ENCODE measurements at regions not wholly inside any gene's neighbourhood (a gene's known extent, or its start where the extent isn't known, plus 50 kb on each side); places are given as distances from the start of the nearest gene placed in this dataset.

- no peaks in the 10 kb centered on the region for H3K9me2 ChIP-seq (replicated peaks; ENCODE audit: insufficient read depth, low read length)
- no peak overlapping the region for H3K9ac ChIP-seq (ENCODE audit: low read length)
- H3K27me3 ChIP-seq (replicated peaks; ENCODE audit: insufficient read depth, low read length), result peaks cover 17% of the 10 kb centered on the region
- no peak overlapping the region for H3K4me3 ChIP-seq (ENCODE audit: low read length)
- no peaks in the 10 kb centered on the region for H3K9me3 ChIP-seq (replicated peaks; ENCODE audit: insufficient read depth, low read length)
- H3K79me2 ChIP-seq (ENCODE audit: low read length), result no peaks in the 10 kb centered on the region
- H3K4me2 ChIP-seq (ENCODE audit: low read depth, low read length), result no peak overlapping the region
- DNase-seq, result no peak
- H3F3A ChIP-seq (ENCODE audit: insufficient read depth, low read length), result no peaks in the 10 kb centered on the region
- H4K20me1 ChIP-seq (ENCODE audit: insufficient read depth, low read length), result no peaks in the 10 kb centered on the region
- H3K36me3 ChIP-seq (replicated peaks; ENCODE audit: insufficient read depth, low read length), result no peaks in the 10 kb centered on the region
- no peak overlapping the region for H3K27ac ChIP-seq (ENCODE audit: low read length)
- no peak overlapping the region for H2AFZ ChIP-seq (ENCODE audit: low read length)
- TF ChIP-seq EZH2phosphoT487 (IDR thresholded peaks at IDR 0.05; ENCODE audit: low read length) (no peak), CTCF (IDR thresholded peaks at IDR 0.05; ENCODE audit: low read length) (no peak), EZH2 (optimal IDR thresholded peaks at IDR 0.05; ENCODE audit: low read depth, low read length) (no peak)
- no peaks in the 10 kb centered on the region for H3K4me1 ChIP-seq (ENCODE audit: low read length)
Observed at GRCh38 chr2:198309081-198309480, 504.7 kb downstream of the PLCL1 start.

GRCh38 chr2:198308368-198308767 lies 504.0 kb downstream of the PLCL1 start:
- no peak for TF ChIP-seq EZH2phosphoT487 (IDR thresholded peaks at IDR 0.05; ENCODE audit: low read length)
- TF ChIP-seq CTCF (IDR thresholded peaks at IDR 0.05; ENCODE audit: low read length), result no peak
- TF ChIP-seq EZH2 (optimal IDR thresholded peaks at IDR 0.05; ENCODE audit: low read depth, low read length), result no peak
- H3K36me3 ChIP-seq (replicated peaks; ENCODE audit: insufficient read depth, low read length), result no peaks in the 10 kb centered on the region
- H2AFZ ChIP-seq (ENCODE audit: low read length), result no peak overlapping the region
- no peak overlapping the region for H3K27ac ChIP-seq (ENCODE audit: low read length)
- H3K79me2 ChIP-seq (ENCODE audit: low read length), result no peaks in the 10 kb centered on the region
- DNase-seq, result no peak
- no peak overlapping the region for H3K4me2 ChIP-seq (ENCODE audit: low read depth, low read length)
- H3K27me3 ChIP-seq (replicated peaks; ENCODE audit: insufficient read depth, low read length), result peaks cover 10% of the 10 kb centered on the region
- no peaks in the 10 kb centered on the region for H3K9me2 ChIP-seq (replicated peaks; ENCODE audit: insufficient read depth, low read length)
- H4K20me1 ChIP-seq (ENCODE audit: insufficient read depth, low read length), result no peaks in the 10 kb centered on the region
- H3K9me3 ChIP-seq (replicated peaks; ENCODE audit: insufficient read depth, low read length), result no peaks in the 10 kb centered on the region
- no peak overlapping the region for H3K9ac ChIP-seq (ENCODE audit: low read length)
- H3K4me3 ChIP-seq (ENCODE audit: low read length), result no peak overlapping the region
- H3F3A ChIP-seq (ENCODE audit: insufficient read depth, low read length), result no peaks in the 10 kb centered on the region
- no peaks in the 10 kb centered on the region for H3K4me1 ChIP-seq (ENCODE audit: low read length)

GRCh38 chr2:198307093-198307492 lies 502.7 kb downstream of the PLCL1 start:
- Histone ChIP-seq H3K4me2 (ENCODE audit: low read depth, low read length) (no peak overlapping the region), H3K4me3 (ENCODE audit: low read length) (no peak overlapping the region), H3K79me2 (ENCODE audit: low read length) (no peaks in the 10 kb centered on the region), H3F3A (ENCODE audit: insufficient read depth, low read length) (no peaks in the 10 kb centered on the region), H3K9me2 (replicated peaks; ENCODE audit: insufficient read depth, low read length) (no peaks in the 10 kb centered on the region), H3K4me1 (ENCODE audit: low read length) (no peaks in the 10 kb centered on the region), H3K27me3 (replicated peaks; ENCODE audit: insufficient read depth, low read length) (no peaks in the 10 kb centered on the region), H2AFZ (ENCODE audit: low read length) (no peak overlapping the region), H3K36me3 (replicated peaks; ENCODE audit: insufficient read depth, low read length) (no peaks in the 10 kb centered on the region), H4K20me1 (ENCODE audit: insufficient read depth, low read length) (no peaks in the 10 kb centered on the region), H3K9ac (ENCODE audit: low read length) (no peak overlapping the region), H3K27ac (ENCODE audit: low read length) (no peak overlapping the region), H3K9me3 (replicated peaks; ENCODE audit: insufficient read depth, low read length) (no peaks in the 10 kb centered on the region)
- no peak for DNase-seq
- TF ChIP-seq EZH2phosphoT487 (IDR thresholded peaks at IDR 0.05; ENCODE audit: low read length) (no peak), CTCF (IDR thresholded peaks at IDR 0.05; ENCODE audit: low read length) (no peak), EZH2 (optimal IDR thresholded peaks at IDR 0.05; ENCODE audit: low read depth, low read length) (no peak)
